Fibroblast of villous mesenchyme (primary cell): ENCODE measurements at regions not wholly inside any gene's neighbourhood (a gene's known extent, or its start where the extent isn't known, plus 50 kb on each side); places are given as distances from the start of the nearest gene placed in this dataset.

ENCODE experiments used
- DNase-seq: peaks from one replicate; pipeline ENCODE4 v3.0.0-alpha.2; 2010; ENCODE audit warnings: low read depth
- H3K4me3 ChIP-seq: 2 replicates; pipeline ENCODE4 v1.5.1; 2011; ENCODE audit warnings: low read depth, mild to moderate bottlenecking, low read length
- TF ChIP-seq, protein P1 (sequence below): IDR thresholded peaks from 2 replicates; pipeline ENCODE4 v1.5.1; 2012; ENCODE audit warnings: low read depth, mild to moderate bottlenecking, low read length; ENCODE audit not compliant: insufficient read depth

DNA sequence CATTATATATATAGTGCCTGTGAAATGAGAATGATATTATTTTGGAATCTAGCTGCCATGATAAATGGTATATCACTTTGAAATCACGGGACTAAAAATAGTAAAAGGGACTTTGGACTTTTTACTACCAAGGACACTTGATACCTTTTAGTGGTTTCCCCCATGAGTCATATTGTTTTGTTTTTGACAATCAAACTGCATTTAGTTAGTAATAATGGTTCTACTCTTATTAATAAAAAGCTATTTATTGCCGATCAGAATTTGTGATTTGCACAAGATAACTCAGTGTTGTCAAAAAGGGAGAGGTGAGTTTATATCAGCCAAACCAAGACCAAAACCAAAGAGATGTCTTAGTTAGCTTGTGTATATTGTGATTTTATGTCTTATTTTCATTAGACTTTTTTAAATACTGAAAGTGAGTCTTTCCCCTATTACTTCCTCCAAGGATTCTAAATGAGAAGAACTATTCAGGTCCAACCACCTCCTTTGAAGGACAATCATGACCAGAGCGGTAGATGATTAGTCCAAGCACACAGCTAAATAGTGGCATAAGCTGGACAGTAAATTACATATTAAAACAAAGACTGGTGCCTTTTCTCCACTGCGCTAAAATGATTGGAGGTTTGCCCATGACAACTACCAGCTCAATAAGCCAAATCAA is 281.7 kb upstream of the ESRRG start:
- H3K4me3 ChIP-seq: no peak overlapping the region
- TF ChIP-seq, protein P1, sequence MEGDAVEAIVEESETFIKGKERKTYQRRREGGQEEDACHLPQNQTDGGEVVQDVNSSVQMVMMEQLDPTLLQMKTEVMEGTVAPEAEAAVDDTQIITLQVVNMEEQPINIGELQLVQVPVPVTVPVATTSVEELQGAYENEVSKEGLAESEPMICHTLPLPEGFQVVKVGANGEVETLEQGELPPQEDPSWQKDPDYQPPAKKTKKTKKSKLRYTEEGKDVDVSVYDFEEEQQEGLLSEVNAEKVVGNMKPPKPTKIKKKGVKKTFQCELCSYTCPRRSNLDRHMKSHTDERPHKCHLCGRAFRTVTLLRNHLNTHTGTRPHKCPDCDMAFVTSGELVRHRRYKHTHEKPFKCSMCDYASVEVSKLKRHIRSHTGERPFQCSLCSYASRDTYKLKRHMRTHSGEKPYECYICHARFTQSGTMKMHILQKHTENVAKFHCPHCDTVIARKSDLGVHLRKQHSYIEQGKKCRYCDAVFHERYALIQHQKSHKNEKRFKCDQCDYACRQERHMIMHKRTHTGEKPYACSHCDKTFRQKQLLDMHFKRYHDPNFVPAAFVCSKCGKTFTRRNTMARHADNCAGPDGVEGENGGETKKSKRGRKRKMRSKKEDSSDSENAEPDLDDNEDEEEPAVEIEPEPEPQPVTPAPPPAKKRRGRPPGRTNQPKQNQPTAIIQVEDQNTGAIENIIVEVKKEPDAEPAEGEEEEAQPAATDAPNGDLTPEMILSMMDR: no peak
- DNase-seq: no peak

DNA sequence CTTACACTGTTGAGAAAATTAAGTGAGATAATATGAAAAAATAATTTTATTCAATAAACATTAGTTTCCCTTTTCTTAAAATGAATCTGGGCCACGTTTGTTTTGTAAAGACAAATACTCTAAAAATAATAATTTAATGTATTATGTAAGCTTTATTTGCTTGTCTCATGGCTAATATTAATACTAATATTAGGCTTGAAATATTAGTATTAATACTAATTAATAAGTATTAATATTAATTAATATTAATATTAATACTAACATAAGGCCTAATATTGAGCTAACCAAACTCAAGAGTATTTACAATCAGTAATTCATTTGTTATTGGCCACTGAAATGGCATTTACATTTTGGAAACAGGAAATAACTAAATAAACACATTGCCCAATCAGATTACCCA is 280.1 kb upstream of the ESRRG start:
- TF ChIP-seq, protein P1: no peak
- no peak overlapping the region for H3K4me3 ChIP-seq
- no peak for DNase-seq

DNA sequence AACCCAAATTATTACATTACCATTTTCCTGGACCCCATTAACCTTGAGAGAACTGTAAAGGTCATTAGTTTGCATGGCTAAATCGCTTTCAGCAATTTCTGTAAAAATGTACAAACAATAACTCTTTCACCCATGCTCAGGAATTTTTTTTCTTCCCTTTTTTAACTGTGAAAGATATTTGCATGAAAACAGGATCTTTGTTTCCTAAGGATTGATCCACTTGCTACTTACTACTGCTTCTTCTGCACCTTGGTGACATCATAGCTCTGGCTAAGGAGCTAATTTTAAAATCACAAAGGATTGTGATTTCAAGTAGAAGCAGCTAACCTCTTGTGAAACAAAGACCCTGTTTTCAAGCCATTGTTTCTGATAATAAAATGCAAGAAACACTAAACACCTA is 274.6 kb upstream of the ESRRG start:
- DNase-seq: no peak
- TF ChIP-seq, protein P1: no peak
- H3K4me3 ChIP-seq: no peak overlapping the region

GRCh38 chr1:216997069-216997468 is 273.8 kb upstream of the ESRRG start:
- no peak for DNase-seq
- H3K4me3 ChIP-seq: no peak overlapping the region
- TF ChIP-seq, protein P1: no peak

- H3K4me3 ChIP-seq: no peak overlapping the region
- no peak for DNase-seq
- TF ChIP-seq, protein P1: no peak
Measured at GRCh38 chr1:216984536-216984935, 261.3 kb upstream of the ESRRG start.

DNA sequence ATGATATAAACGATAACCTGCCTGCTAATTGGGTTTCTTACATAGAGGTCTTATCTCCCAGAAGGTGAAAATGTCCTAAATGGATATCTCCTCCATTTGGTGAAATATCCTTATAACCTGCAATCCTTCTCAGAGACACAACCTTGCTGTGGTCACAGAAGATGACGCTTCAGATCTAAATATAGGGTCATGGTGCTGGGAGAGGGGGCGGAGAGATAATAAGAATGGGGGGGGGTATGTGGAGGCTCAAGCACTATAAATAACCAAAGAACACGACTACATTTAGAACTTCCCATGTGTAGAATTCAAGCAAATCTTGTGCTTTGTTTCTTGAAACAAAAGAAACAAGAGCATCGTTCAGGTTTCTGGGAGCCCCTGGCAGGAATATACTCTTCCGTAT is 260.6 kb upstream of the ESRRG start:
- H3K4me3 ChIP-seq: no peak overlapping the region
- TF ChIP-seq, protein P1: no peak
- DNase-seq: no peak

GRCh38 chr1:216961516-216961915 is 238.3 kb upstream of the ESRRG start:
- DNase-seq: no peak
- TF ChIP-seq, protein P1: no peak
- no peak overlapping the region for H3K4me3 ChIP-seq
